Frontal cortex (tissue), 3 donors: ENCODE measurements at regions not wholly inside any gene's neighbourhood (a gene's known extent, or its start where the extent isn't known, plus 50 kb on each side); places are given as distances from the start of the nearest gene placed in this dataset.

Experiments used
- DNase-seq, 2 donors: peaks; one replicate each; pipeline ENCODE4 v3.0.0; 2012; ENCODE audit warnings: low spot score in 2 of 2
- FAIRE-seq: peaks from 2 replicates; lab custom pipeline; 2012; peaks lifted over from hg19 to GRCh38; lab: Jason Lieb, UNC
- donor health status: control.
- donor health status: control.
- donor health status: control.

- DNase-seq, result no peak
- FAIRE-seq, result no peak
These were observed 53.1 kb upstream of the TRIM67 start for GRCh38 chr1:231108516-231109302.

GRCh38 chr1:231107600-231108326 lies 54.1 kb upstream of the TRIM67 start:
- no peak for FAIRE-seq
- no peak for DNase-seq

DNA sequence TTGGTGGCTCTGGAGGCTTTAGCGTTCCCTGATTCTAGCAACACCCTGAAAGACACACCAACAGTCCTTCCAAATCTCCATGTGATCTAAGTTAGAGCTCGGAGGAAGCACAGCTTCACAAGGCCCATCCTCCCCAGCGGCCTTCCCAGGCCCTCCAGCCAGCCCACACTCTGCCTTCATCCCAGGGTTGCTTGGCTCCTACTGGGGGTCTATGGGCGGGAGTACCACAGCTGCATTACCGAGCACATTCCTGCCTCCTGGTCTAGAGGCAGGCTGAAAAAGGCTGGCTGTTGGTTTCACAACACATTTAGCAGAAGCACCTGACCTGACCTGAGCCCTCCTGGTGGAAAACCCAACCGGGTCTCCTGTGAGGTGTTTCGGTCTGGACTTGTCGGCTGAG lies 54.7 kb upstream of the TRIM67 start:
- DNase-seq (no peak), FAIRE-seq (no peak)

- no peak for DNase-seq
- no peak for FAIRE-seq
These were observed 55.5 kb upstream of the TRIM67 start for GRCh38 chr1:231106347-231106746.

DNA sequence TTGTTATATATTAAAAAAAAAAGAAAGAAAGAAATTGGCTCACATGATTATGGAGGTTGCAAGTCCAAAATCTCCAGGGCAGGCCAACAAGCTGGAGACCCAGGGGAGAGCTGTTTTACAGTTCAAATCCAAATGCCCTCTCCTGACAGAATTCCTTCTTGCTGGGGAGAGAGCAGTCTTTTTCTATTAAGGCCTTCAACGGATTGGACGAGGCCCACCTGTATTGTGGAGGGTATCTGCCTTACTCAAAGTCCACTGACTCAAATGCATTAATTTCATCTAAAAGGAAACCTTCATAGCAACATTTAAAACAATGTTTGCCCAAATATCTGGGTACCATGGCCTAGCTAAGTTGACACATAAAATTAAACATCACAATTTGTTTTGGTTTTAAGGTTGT lies 56.9 kb upstream of the TRIM67 start:
- FAIRE-seq (no peak), DNase-seq (no peak)

DNA sequence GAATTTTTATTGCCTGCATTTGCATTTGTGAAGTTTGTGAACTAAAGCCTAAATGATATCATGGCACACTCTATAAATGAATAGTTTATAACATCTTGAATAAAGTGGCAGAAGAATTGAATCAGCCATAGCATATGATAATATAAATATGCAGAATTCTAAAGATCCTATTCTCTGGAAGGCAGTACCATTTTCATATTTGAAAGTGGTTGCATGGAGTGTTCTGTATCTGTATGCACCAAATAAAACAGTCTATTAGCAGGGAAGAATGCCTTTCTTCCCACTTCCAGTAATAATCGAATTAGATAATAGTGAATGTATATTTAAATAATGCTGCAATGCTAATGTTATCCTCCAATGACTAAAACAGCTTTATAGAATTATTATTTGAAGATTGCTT lies 57.9 kb upstream of the TRIM67 start:
- FAIRE-seq, result no peak

GRCh38 chr1:231099996-231100767 lies 60.1 kb upstream of the FAM89A start:
- FAIRE-seq (no peak), DNase-seq (no peak)

More for the DNA sequence above, 57.9 kb upstream of the TRIM67 start:
- DNase-seq, result no peak

GRCh38 chr1:231099311-231099710 lies 59.3 kb upstream of the FAM89A start:
- FAIRE-seq (no peak), DNase-seq (no peak)

- DNase-seq (no peak), FAIRE-seq (no peak)
These were observed 55.5 kb upstream of the FAM89A start for GRCh38 chr1:231095595-231095994.

DNA sequence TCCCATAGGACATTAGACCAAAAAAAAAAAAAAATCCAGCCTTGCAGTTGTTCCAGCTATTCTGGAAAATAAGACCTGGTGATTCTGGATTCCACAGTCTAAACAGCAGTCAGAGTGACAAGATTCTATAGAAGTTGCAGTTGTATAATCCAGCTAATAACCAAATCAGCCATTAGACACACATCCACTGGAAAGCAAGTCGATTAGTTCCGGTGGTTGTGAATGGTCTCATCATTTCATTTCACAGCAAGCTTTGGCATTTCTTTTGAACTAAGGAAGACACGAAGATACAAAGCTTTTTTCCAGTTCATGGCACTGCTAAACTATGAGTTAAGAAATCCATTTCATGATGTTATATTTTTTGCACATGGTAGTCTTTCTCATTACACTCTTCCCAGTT lies 54.4 kb upstream of the FAM89A start:
- no peak for FAIRE-seq
- DNase-seq, result no peak

DNA sequence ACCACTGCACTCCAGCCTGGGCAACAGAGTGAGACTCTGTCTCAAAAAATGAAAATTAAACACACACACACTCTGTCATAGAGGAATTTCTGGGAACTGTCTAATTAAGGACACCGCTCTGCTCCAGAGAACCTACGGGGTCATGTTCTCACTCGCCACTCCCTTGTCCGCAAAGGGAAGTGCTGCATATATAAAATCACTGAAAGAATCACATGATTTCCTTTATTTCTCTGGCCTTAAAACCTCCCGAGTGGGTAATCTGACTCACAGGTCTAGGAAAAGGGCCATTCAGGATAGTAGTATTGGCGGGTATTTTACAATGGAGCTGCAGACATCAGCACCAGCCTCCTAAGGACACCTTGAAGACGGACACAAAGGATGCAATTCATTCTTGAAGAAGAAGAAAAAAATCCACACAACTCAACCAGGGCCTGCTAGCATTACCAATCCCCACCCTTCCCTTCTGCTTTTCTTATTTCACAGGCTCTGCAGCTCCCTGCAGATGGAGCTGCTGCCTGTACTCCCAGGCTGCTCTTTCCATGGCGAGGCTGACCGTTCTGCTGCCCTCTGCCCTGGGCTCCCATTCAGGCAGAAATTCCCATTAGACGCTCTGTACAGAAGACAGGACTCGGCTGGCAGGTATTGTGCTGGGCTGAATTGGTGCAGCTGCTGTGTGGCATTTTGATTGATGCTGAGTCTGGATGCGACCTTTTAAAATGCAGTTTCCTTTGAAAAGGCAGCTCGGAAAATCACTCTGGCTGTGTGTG lies 53.3 kb upstream of the FAM89A start:
- peak; percentile 14 to 15 for DNase-seq

GRCh38 chr1:231092380-231092779 lies 52.3 kb upstream of the FAM89A start:
- DNase-seq (no peak), FAIRE-seq (no peak)

More for the DNA sequence above, 53.3 kb upstream of the FAM89A start:
- FAIRE-seq, result no peak

DNA sequence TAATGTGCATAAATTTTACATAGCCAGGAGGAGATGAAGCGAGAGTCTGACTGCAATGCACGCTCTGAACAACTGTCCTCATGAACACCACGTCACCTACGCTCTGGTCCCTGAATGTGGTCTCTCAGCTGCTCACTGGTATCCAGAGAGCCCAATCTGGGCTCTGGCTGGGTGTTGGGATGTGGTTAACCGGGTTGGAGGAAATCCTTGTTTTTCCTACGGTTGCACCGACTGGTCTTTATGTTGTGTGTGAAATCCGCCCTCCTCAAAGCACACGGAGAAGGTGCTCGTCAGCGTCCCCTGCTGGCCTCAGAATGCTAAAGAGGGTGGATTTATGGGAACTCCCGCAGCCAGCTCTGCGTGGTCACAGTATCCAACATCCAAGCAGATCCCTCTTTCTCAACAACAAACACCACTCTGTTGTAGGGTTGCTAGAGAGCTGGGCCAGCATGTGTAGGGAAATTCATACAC lies 51.8 kb upstream of the FAM89A start:
- FAIRE-seq, result no peak
- DNase-seq, result no peak

DNA sequence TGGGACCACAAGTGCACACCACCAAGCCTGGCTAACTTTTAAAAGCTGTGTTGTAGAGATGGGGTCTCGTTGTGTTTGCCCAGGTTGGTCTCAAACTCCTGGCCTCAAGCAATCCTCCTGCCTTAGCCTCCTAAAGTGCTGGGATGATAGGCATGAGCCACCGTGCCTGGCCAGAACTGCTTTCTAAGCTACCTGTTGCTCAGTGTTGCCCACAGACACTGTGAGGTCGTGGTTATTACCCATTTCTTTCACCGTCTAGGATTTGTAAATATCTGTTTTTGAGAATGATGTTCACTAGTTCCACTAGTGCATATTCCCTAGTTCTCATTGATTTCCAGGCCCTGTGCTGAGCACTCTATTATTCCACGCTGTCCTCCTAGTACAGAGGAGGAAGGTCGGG lies 51.4 kb upstream of the FAM89A start:
- FAIRE-seq (no peak), DNase-seq (no peak)
